CD4-positive, alpha-beta T cell (primary cell): ENCODE measurements at regions not wholly inside any gene's neighbourhood (a gene's known extent, or its start where the extent isn't known, plus 50 kb on each side); places are given as distances from the start of the nearest gene placed in this dataset.

ENCODE experiments used
- ATAC-seq: fragments of 200-7000 bp; cut with Tn5 transposase; one replicate; pipeline ENCODE4 v1.10.0; 2022; ENCODE audit warnings: mild to moderate bottlenecking; ENCODE audit not compliant: poor library complexity
- CTCF ChIA-PET: fragments of 350-600 bp; sonication (Branson Sonifier 250); formaldehyde crosslinking; loops from one replicate; lab custom pipeline; 2021; ENCODE audit warnings: antibody characterized with exemption, inconsistent platforms; lab: Charles Lee
- POLR2A ChIA-PET: fragments of 350-600 bp; sonication (Branson Sonifier 250); formaldehyde crosslinking; loops from one replicate; lab custom pipeline; 2021; ENCODE audit warnings: antibody characterized with exemption, inconsistent platforms; lab: Charles Lee
- DNase-seq, 14 experiments: peaks; one replicate each; pipeline ENCODE4 v3.0.0-alpha.2; 2013 to 2020; ENCODE audit warnings: mixed read lengths in 2 of 14
- H3K27ac ChIP-seq, 2 donors: one replicate each; pipeline versions ENCODE4 v1.5.1 to v1.7.0; 2013; ENCODE audit warnings: low read length in 2 of 2, low read depth in 1 of 2, mild to moderate bottlenecking in 1 of 2
- H3K27me3 ChIP-seq, 2 experiments: 1 replicate in 1 of 2; 2 replicates in 1 of 2; pipeline versions ENCODE4 v1.6.1 to v1.7.0; 2013; ENCODE audit warnings: low read length in 2 of 2, control low read depth in 1 of 2, mild to moderate bottlenecking in 1 of 2, moderate library complexity in 1 of 2; ENCODE audit not compliant: insufficient read depth in 2 of 2, control insufficient read depth in 1 of 2
- H3K36me3 ChIP-seq: one replicate; pipeline ENCODE4 v1.6.1; 2013; ENCODE audit warnings: low read length, control low read depth; ENCODE audit not compliant: insufficient read depth
- H3K4me1 ChIP-seq: one replicate; pipeline ENCODE4 v1.6.1; 2013; ENCODE audit warnings: low read length, control low read depth; ENCODE audit not compliant: insufficient read depth
- H3K4me3 ChIP-seq: one replicate; pipeline ENCODE4 v1.5.1; 2013; ENCODE audit warnings: mild to moderate bottlenecking, low read length, moderate library complexity
- H3K9me3 ChIP-seq, 2 experiments: 1 replicate in 1 of 2; 2 replicates in 1 of 2; pipeline versions ENCODE4 v1.6.1 to v1.7.0; 2013; ENCODE audit warnings: low read length in 2 of 2, mild to moderate bottlenecking in 2 of 2, control low read depth in 1 of 2, moderate library complexity in 1 of 2; ENCODE audit not compliant: control insufficient read depth in 1 of 2, insufficient read depth in 1 of 2
- H3K27ac Mint-ChIP-seq: one replicate; pipeline ENCODE4 v1.8.0; 2020; ENCODE audit warnings: mixed read lengths
- H3K27me3 Mint-ChIP-seq: one replicate; pipeline ENCODE4 v1.8.0; 2021; ENCODE audit warnings: mixed read lengths
- H3K36me3 Mint-ChIP-seq: one replicate; pipeline ENCODE4 v1.8.0; 2021; ENCODE audit warnings: low read depth, mixed read lengths
- H3K4me1 Mint-ChIP-seq: one replicate; pipeline ENCODE4 v1.8.0; 2021; ENCODE audit warnings: low read depth, mixed read lengths
- H3K4me3 Mint-ChIP-seq: one replicate; pipeline ENCODE4 v1.8.0; 2020; ENCODE audit warnings: mild to moderate bottlenecking, mixed read lengths
- H3K9me3 Mint-ChIP-seq: one replicate; pipeline ENCODE4 v1.8.0; 2020; ENCODE audit warnings: mixed read lengths
- intact Hi-C, 2 experiments: fragments of 100-400 bp; cut with DNase I in 1 of 2; cut with micrococcal nuclease in 1 of 2; formaldehyde crosslinking; loops; one replicate each; pipeline versions ENCODE4 v1.15.1 to v1.9.0; 2023 to 2025; cut with DNase I, micrococcal nuclease
- TF ChIP-seq, protein P1 (sequence below): fragments of 200-600 bp; IDR thresholded peaks from one replicate; pipeline ENCODE4 v1.8.0; 2022; ENCODE audit warnings: antibody characterized with exemption, mild to moderate bottlenecking

DNA sequence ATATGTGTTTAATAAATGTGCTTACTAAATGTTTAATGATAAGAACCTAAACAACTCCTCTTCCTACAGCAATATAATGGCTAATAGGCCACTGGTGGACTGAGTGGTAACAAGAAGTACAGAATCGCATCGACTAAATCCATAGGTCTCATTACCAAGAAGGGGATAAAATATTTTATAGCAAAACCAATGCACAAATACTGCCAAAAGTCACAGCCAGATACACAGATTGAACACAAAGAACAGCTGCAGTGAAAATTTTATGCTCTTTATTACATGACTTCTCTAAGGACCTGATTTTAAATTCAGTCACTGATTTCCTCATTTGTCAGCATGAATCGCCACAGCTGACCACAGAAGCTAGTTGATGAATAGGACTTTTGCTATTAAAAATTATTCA lies 285.4 kb downstream of the DHX15 start:
- no peak overlapping the region for H3K4me3 ChIP-seq
- CTCF ChIA-PET: no interaction called here
- intact Hi-C loops: no loop called here

DNA sequence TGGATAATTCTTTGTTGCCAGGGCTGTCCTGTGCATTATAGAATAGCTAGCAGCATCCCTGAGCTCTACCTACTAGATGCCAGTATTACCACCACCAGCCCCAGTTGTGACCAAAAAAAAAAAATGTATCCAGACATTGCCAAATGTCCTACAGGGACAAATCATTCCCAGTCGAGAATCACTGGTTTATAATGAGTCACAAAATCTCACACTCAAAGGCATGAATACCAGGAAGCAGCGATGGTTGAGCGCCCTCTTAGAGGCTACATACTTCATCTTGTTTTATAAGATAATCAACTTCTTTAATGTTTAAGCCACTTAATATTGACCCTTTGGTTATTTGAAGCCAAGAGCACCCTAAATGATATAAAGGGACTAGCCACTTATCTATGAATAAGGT lies 297.3 kb downstream of the DHX15 start:
- H3K27ac Mint-ChIP-seq: no peak overlapping the region
- CTCF ChIA-PET: no interaction called here
- H3K36me3 Mint-ChIP-seq: no peaks in the 10 kb centered on the region
- DNase-seq: no peak
- intact Hi-C loops: no loop called here
- TF ChIP-seq, protein P1, sequence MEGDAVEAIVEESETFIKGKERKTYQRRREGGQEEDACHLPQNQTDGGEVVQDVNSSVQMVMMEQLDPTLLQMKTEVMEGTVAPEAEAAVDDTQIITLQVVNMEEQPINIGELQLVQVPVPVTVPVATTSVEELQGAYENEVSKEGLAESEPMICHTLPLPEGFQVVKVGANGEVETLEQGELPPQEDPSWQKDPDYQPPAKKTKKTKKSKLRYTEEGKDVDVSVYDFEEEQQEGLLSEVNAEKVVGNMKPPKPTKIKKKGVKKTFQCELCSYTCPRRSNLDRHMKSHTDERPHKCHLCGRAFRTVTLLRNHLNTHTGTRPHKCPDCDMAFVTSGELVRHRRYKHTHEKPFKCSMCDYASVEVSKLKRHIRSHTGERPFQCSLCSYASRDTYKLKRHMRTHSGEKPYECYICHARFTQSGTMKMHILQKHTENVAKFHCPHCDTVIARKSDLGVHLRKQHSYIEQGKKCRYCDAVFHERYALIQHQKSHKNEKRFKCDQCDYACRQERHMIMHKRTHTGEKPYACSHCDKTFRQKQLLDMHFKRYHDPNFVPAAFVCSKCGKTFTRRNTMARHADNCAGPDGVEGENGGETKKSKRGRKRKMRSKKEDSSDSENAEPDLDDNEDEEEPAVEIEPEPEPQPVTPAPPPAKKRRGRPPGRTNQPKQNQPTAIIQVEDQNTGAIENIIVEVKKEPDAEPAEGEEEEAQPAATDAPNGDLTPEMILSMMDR: no peak
- Histone ChIP-seq H3K27me3 (no peaks in the 10 kb centered on the region), H3K4me1 (no peaks in the 10 kb centered on the region), H3K36me3 (no peaks in the 10 kb centered on the region), H3K4me3 (no peak overlapping the region), H3K9me3 (peaks cover 0 to 8% of the 10 kb centered on the region in 2 experiments), H3K27ac (no peak overlapping the region)
- H3K4me1 Mint-ChIP-seq: no peaks in the 10 kb centered on the region
- peaks cover 4% of the 10 kb centered on the region for H3K9me3 Mint-ChIP-seq
- H3K27me3 Mint-ChIP-seq: no peaks in the 10 kb centered on the region
- no peak for ATAC-seq
- POLR2A ChIA-PET: no interaction called here
- H3K4me3 Mint-ChIP-seq: no peak overlapping the region

More for the DNA sequence above, 285.4 kb downstream of the DHX15 start:
- POLR2A ChIA-PET: no interaction called here
- Mint-ChIP-seq H3K4me1 (no peaks in the 10 kb centered on the region), H3K9me3 (no peaks in the 10 kb centered on the region), H3K4me3 (no peak overlapping the region), H3K27ac (no peak overlapping the region), H3K27me3 (no peaks in the 10 kb centered on the region), H3K36me3 (no peaks in the 10 kb centered on the region)
- ATAC-seq: no peak
- DNase-seq: no peak
- TF ChIP-seq, protein P1: no peak
- no peaks in the 10 kb centered on the region for H3K27me3 ChIP-seq
- no peaks in the 10 kb centered on the region for H3K4me1 ChIP-seq
- no peak overlapping the region for H3K27ac ChIP-seq
- H3K36me3 ChIP-seq: no peaks in the 10 kb centered on the region
- H3K9me3 ChIP-seq: no peaks in the 10 kb centered on the region

DNA sequence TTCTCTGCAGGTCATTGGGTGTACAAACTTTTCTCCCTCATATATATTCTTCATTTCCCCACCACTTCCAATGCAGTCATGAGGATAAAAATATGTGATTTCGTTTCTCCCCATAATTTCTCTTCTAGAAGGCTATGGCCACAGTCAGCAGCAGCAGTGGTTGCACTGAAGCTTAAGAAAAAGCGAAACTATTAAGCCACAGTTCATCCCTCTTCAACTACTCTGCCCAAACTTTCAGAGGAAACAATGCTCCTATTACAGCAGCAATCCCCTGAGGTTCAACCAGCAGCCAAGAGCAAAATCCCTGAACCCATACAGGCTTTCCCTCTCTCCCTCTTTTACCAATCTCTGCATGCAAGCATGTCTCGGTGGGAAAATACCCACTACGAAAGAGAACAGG lies 298.6 kb downstream of the DHX15 start:
- POLR2A ChIA-PET: no interaction called here
- no peaks in the 10 kb centered on the region for H3K27me3 ChIP-seq
- intact Hi-C loops: no loop called here
- H3K9me3 ChIP-seq: peaks cover 0 to 5% of the 10 kb centered on the region in 2 experiments
- TF ChIP-seq, protein P1: no peak
- Mint-ChIP-seq H3K4me3 (no peak overlapping the region), H3K4me1 (no peaks in the 10 kb centered on the region), H3K27me3 (no peaks in the 10 kb centered on the region), H3K27ac (no peak overlapping the region), H3K36me3 (no peaks in the 10 kb centered on the region), H3K9me3 (peaks cover 4% of the 10 kb centered on the region)
- ATAC-seq (no peak), DNase-seq (no peak)
- no peaks in the 10 kb centered on the region for H3K4me1 ChIP-seq
- no peak overlapping the region for H3K27ac ChIP-seq
- H3K36me3 ChIP-seq: no peaks in the 10 kb centered on the region
- no peak overlapping the region for H3K4me3 ChIP-seq
- CTCF ChIA-PET: no interaction called here
